Panc1 (cell line): ENCODE measurements at regions not wholly inside any gene's neighbourhood (a gene's known extent, or its start where the extent isn't known, plus 50 kb on each side); places are given as distances from the start of the nearest gene placed in this dataset.

ENCODE experiments used
- POLR2AphosphoS5 ChIP-seq: IDR thresholded peaks from 2 replicates; pipeline ENCODE4 v1.6.1; 2012; ENCODE audit warnings: mild to moderate bottlenecking, low read depth, low read length, moderate library complexity
- TF ChIP-seq, protein P1 (sequence below): fragments of 450-650 bp; IDR thresholded peaks from 2 replicates; pipeline ENCODE4 v1.5.1; 2017; ENCODE audit warnings: mild to moderate bottlenecking
- TF ChIP-seq, protein P2 (sequence below), 2 experiments: IDR thresholded peaks; 2 replicates each; pipeline ENCODE4 v1.6.1; 2011 to 2012; ENCODE audit warnings: low read depth in 2 of 2, control low read depth in 1 of 2, low read length in 1 of 2, mild to moderate bottlenecking in 1 of 2, moderate library complexity in 1 of 2; ENCODE audit not compliant: insufficient read depth in 1 of 2

DNA sequence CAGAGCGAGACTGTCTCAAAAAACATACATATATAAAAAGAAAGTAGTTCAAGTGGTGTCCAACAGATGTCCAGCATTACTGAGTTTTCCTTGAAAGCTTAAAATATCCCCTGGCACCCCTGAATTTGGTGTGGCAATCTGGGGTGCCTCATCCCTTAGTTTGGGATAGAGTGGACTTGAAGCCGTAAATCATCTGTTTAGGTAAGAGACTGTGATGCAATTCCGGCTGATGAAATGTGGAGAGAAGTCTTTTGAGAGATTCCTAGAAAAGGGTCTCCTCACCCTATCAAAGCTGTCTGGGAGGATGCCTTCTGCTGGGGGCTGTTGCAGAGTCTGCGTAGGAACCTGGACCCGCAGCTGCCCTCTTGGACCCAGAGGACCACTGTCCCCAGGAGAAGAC is 408.0 kb downstream of the RPS24 start:
- TF ChIP-seq, protein P1, sequence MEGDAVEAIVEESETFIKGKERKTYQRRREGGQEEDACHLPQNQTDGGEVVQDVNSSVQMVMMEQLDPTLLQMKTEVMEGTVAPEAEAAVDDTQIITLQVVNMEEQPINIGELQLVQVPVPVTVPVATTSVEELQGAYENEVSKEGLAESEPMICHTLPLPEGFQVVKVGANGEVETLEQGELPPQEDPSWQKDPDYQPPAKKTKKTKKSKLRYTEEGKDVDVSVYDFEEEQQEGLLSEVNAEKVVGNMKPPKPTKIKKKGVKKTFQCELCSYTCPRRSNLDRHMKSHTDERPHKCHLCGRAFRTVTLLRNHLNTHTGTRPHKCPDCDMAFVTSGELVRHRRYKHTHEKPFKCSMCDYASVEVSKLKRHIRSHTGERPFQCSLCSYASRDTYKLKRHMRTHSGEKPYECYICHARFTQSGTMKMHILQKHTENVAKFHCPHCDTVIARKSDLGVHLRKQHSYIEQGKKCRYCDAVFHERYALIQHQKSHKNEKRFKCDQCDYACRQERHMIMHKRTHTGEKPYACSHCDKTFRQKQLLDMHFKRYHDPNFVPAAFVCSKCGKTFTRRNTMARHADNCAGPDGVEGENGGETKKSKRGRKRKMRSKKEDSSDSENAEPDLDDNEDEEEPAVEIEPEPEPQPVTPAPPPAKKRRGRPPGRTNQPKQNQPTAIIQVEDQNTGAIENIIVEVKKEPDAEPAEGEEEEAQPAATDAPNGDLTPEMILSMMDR = no peak
- TF ChIP-seq, protein P2, sequence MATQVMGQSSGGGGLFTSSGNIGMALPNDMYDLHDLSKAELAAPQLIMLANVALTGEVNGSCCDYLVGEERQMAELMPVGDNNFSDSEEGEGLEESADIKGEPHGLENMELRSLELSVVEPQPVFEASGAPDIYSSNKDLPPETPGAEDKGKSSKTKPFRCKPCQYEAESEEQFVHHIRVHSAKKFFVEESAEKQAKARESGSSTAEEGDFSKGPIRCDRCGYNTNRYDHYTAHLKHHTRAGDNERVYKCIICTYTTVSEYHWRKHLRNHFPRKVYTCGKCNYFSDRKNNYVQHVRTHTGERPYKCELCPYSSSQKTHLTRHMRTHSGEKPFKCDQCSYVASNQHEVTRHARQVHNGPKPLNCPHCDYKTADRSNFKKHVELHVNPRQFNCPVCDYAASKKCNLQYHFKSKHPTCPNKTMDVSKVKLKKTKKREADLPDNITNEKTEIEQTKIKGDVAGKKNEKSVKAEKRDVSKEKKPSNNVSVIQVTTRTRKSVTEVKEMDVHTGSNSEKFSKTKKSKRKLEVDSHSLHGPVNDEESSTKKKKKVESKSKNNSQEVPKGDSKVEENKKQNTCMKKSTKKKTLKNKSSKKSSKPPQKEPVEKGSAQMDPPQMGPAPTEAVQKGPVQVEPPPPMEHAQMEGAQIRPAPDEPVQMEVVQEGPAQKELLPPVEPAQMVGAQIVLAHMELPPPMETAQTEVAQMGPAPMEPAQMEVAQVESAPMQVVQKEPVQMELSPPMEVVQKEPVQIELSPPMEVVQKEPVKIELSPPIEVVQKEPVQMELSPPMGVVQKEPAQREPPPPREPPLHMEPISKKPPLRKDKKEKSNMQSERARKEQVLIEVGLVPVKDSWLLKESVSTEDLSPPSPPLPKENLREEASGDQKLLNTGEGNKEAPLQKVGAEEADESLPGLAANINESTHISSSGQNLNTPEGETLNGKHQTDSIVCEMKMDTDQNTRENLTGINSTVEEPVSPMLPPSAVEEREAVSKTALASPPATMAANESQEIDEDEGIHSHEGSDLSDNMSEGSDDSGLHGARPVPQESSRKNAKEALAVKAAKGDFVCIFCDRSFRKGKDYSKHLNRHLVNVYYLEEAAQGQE (IDR thresholded peaks at IDR 0.05; ENCODE audit: insufficient read depth in 1 of 2, low read depth in 2 of 2, low read length in 1 of 2) = no peak
- no peak for TF ChIP-seq POLR2AphosphoS5
